Fibroblast of lung (primary cell): ENCODE measurements at regions not wholly inside any gene's neighbourhood (a gene's known extent, or its start where the extent isn't known, plus 50 kb on each side); places are given as distances from the start of the nearest gene placed in this dataset.

Source experiments
- EZH2 ChIP-seq: IDR thresholded peaks from 2 replicates; pipeline ENCODE4 v1.5.1; 2012; ENCODE audit warnings: low read length, control low read depth, mild to moderate bottlenecking; ENCODE audit errors: missing control alignments
- TF ChIP-seq, protein P1 (sequence below), 2 donors: IDR thresholded peaks in 1 of 2; conservative IDR thresholded peaks in 1 of 2; 1 replicate in 1 of 2; 2 replicates in 1 of 2; pipeline ENCODE4 v1.5.1; 2011 to 2012; ENCODE audit warnings: low read length in 2 of 2, control low read depth in 1 of 2, inconsistent platforms in 1 of 2, low read depth in 1 of 2, mild to moderate bottlenecking in 1 of 2

DNA sequence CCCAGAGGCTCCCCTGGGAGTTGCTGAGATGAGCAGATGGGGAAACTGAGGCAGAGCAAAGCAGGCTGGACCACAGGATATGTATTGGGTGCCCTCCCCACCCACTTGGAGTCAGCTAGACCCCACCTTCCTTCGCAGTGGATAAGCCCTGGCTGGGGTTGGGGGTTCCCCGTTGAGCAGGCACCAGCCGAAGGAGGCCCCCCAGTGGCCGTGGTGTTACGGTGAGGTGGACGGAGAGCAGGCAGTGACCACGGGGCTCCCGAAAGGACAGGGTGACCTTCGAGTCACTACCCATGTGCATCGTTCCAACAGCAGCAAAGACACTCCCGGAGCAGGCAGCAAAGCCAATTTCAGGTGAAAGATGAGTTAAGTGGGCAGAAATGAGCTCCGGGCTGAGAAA is 62.4 kb upstream of the ADGRE5 start:
- TF ChIP-seq, protein P1, sequence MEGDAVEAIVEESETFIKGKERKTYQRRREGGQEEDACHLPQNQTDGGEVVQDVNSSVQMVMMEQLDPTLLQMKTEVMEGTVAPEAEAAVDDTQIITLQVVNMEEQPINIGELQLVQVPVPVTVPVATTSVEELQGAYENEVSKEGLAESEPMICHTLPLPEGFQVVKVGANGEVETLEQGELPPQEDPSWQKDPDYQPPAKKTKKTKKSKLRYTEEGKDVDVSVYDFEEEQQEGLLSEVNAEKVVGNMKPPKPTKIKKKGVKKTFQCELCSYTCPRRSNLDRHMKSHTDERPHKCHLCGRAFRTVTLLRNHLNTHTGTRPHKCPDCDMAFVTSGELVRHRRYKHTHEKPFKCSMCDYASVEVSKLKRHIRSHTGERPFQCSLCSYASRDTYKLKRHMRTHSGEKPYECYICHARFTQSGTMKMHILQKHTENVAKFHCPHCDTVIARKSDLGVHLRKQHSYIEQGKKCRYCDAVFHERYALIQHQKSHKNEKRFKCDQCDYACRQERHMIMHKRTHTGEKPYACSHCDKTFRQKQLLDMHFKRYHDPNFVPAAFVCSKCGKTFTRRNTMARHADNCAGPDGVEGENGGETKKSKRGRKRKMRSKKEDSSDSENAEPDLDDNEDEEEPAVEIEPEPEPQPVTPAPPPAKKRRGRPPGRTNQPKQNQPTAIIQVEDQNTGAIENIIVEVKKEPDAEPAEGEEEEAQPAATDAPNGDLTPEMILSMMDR (conservative IDR thresholded peaks at IDR 0.05 in 1 of 2, IDR thresholded peaks at IDR 0.05 in 1 of 2; ENCODE audit: low read depth in 1 of 2, low read length in 2 of 2), result peak; percentile 11 to 17
- no peak for TF ChIP-seq EZH2
